IPS-20b (cell line): ENCODE measurements at regions not wholly inside any gene's neighbourhood (a gene's known extent, or its start where the extent isn't known, plus 50 kb on each side); places are given as distances from the start of the nearest gene placed in this dataset.
"Not testable (repeated sequence)": the region's sequence is repeated elsewhere in the genome, so short reads cannot be mapped to it uniquely, and the experiment has no call there.

Source experiments
- H3K27ac ChIP-seq: one replicate; pipeline ENCODE4 v1.5.1; 2013; ENCODE audit warnings: low read length
- H3K27me3 ChIP-seq: 2 replicates; pipeline ENCODE4 v1.6.1; 2013; ENCODE audit warnings: mild to moderate bottlenecking, low read length, inconsistent platforms; ENCODE audit not compliant: insufficient read depth
- H3K36me3 ChIP-seq: 2 replicates; pipeline ENCODE4 v1.6.1; 2013; ENCODE audit warnings: low read depth, mild to moderate bottlenecking, inconsistent platforms, low read length, moderate library complexity; ENCODE audit not compliant: insufficient read depth
- H3K4me1 ChIP-seq: 2 replicates; pipeline ENCODE4 v1.6.1; 2013; ENCODE audit warnings: mild to moderate bottlenecking, control low read depth, inconsistent platforms, low read length, moderate library complexity; ENCODE audit not compliant: insufficient read depth
- H3K4me3 ChIP-seq: 2 replicates; pipeline ENCODE4 v1.5.1; 2013; ENCODE audit warnings: mild to moderate bottlenecking, low read length, inconsistent platforms
- H3K9ac ChIP-seq: 2 replicates; pipeline ENCODE4 v1.6.1; 2013; ENCODE audit warnings: low read depth, mild to moderate bottlenecking, inconsistent platforms, low read length, moderate library complexity
- H3K9me3 ChIP-seq: 2 replicates; pipeline ENCODE4 v1.6.1; 2013; ENCODE audit warnings: mild to moderate bottlenecking, low read depth, low read length, inconsistent platforms; ENCODE audit not compliant: insufficient read depth

DNA sequence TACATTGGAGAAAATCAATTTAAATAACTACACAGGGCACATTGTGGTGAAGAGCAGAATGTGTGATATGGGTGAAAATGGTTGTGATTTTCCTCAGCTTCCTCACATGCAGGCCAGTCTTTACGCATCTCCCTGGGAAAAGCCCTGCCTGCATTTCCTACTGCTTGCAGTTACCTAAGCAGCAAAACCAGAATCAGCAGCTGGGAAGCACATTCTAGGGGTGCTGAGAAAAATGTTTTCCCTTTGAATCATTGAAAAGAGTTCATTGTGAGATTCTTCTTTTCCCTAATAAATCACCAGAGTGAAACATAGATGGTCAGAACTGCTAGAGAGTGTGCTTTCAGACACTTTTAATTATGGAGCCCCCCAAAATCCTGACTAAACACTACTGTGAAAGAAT is 656.0 kb downstream of the TDRD15 start:
- H3K27ac ChIP-seq, result no peak overlapping the region
- H3K4me1 ChIP-seq, result no peaks in the 10 kb centered on the region; the same call in 1 of the 2 replicates
- H3K27me3 ChIP-seq, result no peaks in the 10 kb centered on the region
- H3K36me3 ChIP-seq, result no peaks in the 10 kb centered on the region
- H3K9me3 ChIP-seq, result no peaks in the 10 kb centered on the region
- no peak overlapping the region for H3K4me3 ChIP-seq
- no peak overlapping the region for H3K9ac ChIP-seq

DNA sequence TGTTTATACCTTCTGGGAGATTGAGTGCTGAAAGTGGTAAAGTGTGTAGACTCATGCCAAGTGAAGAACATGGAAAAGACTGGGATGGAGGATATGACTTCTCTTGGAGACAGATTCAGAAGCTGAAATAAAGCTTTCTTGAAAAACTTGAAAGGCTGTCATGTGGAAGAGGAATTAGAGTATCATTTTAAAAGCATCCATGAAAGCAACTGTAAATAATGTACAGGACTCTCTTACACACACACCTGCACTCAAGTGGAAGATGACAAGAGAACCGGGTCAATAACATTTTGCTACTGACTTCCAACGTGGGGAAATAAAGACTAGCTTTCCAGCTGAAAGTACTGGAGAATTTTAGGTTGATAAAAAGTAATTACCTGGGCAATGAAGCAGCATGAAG is 658.2 kb downstream of the TDRD15 start:
- Histone ChIP-seq H3K4me3 (no peak overlapping the region), H3K27me3 (no peaks in the 10 kb centered on the region), H3K9ac (no peak overlapping the region), H3K27ac (no peak overlapping the region), H3K9me3 (no peaks in the 10 kb centered on the region), H3K4me1 (no peaks in the 10 kb centered on the region; the same call in 1 of the 2 replicates), H3K36me3 (no peaks in the 10 kb centered on the region)

DNA sequence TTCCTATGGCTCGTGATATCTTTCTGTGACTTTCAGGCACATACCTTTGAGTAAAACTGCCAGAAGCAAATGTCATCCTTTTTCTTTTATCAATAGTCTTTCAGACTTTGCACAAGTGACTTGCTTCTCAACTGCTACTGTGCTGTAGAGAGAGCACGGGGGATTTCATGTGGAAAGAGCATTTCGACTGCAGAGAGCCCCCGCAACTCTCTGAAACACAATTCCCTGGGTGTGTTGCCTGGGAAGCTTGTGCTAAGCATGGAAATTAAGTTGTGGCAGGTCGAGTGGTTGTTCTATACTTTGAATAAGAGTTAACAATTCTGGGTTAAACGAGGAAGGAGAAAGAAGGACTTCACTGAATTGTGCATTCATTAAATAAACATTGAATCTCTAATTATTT is 659.1 kb downstream of the TDRD15 start:
- H3K27ac ChIP-seq, result no peak overlapping the region
- no peak overlapping the region for H3K4me3 ChIP-seq
- no peaks in the 10 kb centered on the region for H3K36me3 ChIP-seq
- no peak overlapping the region for H3K9ac ChIP-seq
- H3K9me3 ChIP-seq, result no peaks in the 10 kb centered on the region
- H3K27me3 ChIP-seq, result no peaks in the 10 kb centered on the region
- no peaks in the 10 kb centered on the region; the same call in 1 of the 2 replicates for H3K4me1 ChIP-seq

DNA sequence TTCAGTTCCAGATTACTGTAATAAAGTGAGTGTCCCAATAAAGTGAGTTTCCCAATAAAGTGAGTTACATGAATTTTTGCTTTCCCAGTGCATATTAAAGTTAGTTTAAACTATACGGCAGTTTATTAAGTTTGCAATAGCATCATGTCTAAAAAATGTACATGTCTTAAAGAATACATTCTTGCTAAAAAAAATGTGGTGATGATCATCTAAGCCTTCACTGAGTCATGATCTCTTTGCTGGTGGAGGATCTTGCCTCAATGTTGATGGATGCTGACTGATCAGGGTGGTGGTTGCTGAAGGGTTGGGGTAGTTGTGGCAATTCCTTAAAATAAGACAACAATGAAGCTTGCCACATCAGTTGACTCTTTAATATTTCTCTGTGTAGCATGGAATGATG is 664.2 kb downstream of the TDRD15 start:
- no peak overlapping the region for H3K4me3 ChIP-seq
- no peak overlapping the region for H3K27ac ChIP-seq
- no peaks in the 10 kb centered on the region for H3K27me3 ChIP-seq
- H3K4me1 ChIP-seq, result no peaks in the 10 kb centered on the region
- H3K36me3 ChIP-seq, result no peaks in the 10 kb centered on the region
- no peak overlapping the region for H3K9ac ChIP-seq
- H3K9me3 ChIP-seq, result no peaks in the 10 kb centered on the region

DNA sequence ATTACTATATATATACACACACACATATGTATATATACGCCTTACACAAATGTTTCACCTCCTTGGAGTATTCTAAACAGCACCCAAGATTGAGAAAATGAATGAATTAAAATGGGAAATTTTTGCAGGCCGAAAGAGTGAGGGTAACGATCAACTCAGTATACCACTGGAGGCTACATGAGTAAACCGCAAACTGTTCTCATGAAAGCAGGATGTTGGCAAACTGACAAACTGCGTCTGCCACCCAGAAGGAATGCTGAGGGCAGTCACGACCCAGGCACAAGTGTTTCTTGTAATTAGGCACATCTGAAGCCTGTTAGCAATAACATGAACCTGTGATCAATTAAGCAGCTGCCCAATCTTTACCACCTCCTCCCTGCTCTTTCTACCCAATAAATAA is 666.5 kb downstream of the TDRD15 start:
- not testable (repeated sequence) for H3K4me1 ChIP-seq, H3K9ac ChIP-seq, H3K4me3 ChIP-seq, H3K36me3 ChIP-seq, H3K27ac ChIP-seq, H3K9me3 ChIP-seq, H3K27me3 ChIP-seq

DNA sequence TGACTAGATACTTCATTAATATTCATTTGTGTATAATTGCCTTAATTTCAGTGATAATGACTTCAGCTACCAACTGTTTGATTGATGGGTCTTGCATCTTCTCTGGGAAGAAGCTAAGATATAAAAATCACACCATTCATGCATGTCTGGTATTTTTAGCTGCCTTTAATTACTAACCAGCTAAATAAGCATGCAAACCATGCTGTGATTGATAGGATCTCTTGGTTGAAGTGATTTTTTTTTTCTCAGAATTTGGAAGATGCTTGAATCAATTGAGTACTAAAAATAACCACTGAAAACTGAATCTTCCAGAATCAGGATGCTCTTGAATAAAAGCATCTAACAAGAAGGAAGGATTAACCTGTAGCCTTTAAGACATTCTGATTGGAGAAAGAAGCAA is 668.8 kb downstream of the TDRD15 start:
- Histone ChIP-seq H3K4me3 (no peak overlapping the region), H3K9ac (no peak overlapping the region), H3K36me3 (no peaks in the 10 kb centered on the region), H3K4me1 (no peaks in the 10 kb centered on the region), H3K27me3 (no peaks in the 10 kb centered on the region), H3K9me3 (no peaks in the 10 kb centered on the region), H3K27ac (no peak overlapping the region)

DNA sequence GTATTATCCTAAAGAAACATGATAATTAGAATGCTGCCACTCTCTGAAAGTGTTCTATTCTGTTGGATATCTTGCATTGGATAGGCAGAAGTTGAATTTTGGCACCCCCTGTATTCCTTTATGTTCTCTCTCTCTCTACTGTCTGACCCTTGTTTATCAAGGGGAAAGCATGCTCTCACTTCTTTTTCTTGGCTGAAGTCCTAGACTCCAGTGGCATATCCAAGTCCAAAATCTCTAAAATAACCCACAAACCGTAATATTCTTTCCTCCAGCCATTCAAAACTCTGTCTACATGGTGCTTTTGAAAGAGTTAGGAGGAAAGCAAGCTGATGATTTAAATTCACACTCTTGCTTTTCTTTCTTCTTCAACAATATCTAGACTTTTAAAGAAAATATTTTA is 669.7 kb downstream of the TDRD15 start:
- no peak overlapping the region for H3K9ac ChIP-seq
- H3K36me3 ChIP-seq, result no peaks in the 10 kb centered on the region

DNA sequence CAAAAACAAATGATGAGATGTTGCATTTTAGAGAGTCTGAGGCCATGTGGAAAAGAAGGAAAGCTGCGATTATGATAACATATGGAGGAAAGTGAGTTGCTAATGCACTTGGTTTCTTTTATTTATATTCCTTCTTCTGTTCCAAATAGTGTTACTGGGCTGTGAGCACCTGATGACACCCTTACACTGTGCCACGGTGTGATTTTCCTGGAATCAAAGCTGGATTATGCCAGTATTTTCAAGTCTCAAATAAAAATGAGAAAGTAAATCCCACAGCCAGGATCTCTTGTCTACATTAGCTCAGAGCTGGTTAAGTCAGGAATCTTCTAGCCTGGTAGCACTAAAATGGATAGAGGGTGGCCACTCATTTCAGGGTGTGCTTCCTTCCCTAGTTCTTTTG is 670.8 kb downstream of the TDRD15 start:
- Histone ChIP-seq H3K9me3 (no peaks in the 10 kb centered on the region), H3K36me3 (no peaks in the 10 kb centered on the region), H3K4me3 (no peak overlapping the region), H3K9ac (no peak overlapping the region), H3K4me1 (no peaks in the 10 kb centered on the region), H3K27ac (no peak overlapping the region), H3K27me3 (no peaks in the 10 kb centered on the region)

More for the DNA sequence above, 669.7 kb downstream of the TDRD15 start:
- no peak overlapping the region for H3K4me3 ChIP-seq
- no peaks in the 10 kb centered on the region for H3K27me3 ChIP-seq
- H3K27ac ChIP-seq, result no peak overlapping the region
- H3K9me3 ChIP-seq, result no peaks in the 10 kb centered on the region
- no peaks in the 10 kb centered on the region for H3K4me1 ChIP-seq

DNA sequence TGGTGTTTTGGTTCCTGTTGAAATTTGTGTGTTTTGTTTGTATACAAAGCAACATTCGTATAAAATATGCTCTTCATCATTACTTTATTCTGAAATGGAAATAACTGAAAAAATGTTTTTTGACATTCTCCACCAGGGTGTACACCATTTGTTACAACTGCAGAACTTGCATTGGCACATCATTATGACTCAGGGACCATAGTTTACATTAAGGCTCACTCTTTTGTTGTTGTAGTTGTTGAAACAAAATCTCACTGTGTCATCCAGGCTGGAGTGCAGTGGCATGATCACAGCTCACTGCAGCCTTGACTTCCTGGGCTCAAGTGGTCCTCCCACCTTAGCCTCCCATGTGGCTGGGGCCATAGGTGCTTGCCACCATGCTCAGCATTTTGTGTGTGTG is 676.6 kb downstream of the TDRD15 start:
- Histone ChIP-seq H3K4me1 (no peaks in the 10 kb centered on the region), H3K27ac (no peak overlapping the region), H3K9me3 (no peaks in the 10 kb centered on the region), H3K4me3 (no peak overlapping the region), H3K36me3 (no peaks in the 10 kb centered on the region), H3K27me3 (no peaks in the 10 kb centered on the region), H3K9ac (no peak overlapping the region)

DNA sequence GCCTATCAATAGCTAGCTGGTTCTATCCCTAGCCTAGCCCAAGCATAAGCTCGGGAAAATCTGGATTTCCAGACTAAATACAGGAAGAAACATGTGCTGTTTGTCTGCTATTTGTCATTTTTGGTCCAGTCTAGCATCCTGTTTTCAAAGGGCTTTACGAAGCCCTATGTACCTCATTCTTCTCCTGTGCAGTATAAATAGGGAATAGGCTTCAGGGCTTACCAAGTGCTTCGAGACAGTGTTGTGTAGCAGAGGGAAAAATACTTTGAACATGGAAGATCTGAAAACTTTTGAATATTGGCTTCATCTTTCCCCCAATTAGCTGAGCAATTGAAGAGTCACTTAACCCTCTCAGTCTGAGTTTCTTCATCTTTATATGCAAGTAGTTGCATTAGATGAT is 679.8 kb downstream of the TDRD15 start:
- no peaks in the 10 kb centered on the region for H3K4me1 ChIP-seq
- no peak overlapping the region for H3K4me3 ChIP-seq
- no peaks in the 10 kb centered on the region for H3K9me3 ChIP-seq
- no peak overlapping the region for H3K9ac ChIP-seq
- H3K36me3 ChIP-seq, result no peaks in the 10 kb centered on the region
- no peak overlapping the region for H3K27ac ChIP-seq
- no peaks in the 10 kb centered on the region for H3K27me3 ChIP-seq

DNA sequence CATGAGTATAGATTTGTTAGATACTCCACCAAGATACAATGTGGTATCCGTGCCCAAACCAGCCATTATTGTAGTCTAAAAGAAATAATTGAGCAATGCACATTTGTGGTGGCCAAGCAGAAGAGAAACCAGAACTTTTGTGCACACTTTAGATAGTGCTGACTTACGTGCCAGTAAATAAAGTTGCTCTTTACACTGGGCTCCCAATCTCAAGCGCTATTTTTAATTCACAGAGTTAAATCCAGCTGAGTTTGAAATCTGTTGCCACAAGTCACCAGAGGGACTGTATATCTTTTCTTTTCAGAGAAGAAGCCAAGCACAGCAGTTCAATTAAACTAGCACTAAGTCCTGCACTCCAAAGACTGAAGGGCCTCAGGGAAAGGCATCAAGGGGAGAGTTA is 680.4 kb downstream of the TDRD15 start:
- H3K4me1 ChIP-seq, result no peaks in the 10 kb centered on the region
- no peaks in the 10 kb centered on the region for H3K27me3 ChIP-seq
- H3K4me3 ChIP-seq, result no peak overlapping the region
- no peak overlapping the region for H3K9ac ChIP-seq
- no peak overlapping the region for H3K27ac ChIP-seq
- H3K36me3 ChIP-seq, result no peaks in the 10 kb centered on the region
- H3K9me3 ChIP-seq, result no peaks in the 10 kb centered on the region

DNA sequence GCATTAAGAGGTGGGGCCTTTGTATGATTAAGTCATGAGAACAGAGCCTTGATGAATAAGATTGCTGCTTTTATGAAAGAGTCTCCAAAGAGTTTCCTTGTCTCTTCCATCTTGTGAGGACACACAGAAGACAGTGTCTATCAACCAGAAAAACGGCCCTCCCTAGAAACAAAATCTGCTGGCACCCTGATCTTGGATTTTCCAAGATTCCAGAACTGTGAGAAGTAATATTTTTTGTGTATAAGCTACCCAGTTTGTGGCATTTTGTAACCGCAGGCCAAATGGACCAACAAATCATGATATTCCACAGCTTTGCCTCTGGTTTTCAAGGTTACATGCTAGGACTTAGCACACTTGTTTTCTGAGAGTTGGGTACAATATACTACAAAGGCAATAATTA is 687.8 kb downstream of the TDRD15 start:
- H3K9ac ChIP-seq, result no peak overlapping the region
- no peaks in the 10 kb centered on the region for H3K4me1 ChIP-seq
- no peaks in the 10 kb centered on the region for H3K36me3 ChIP-seq
- H3K27me3 ChIP-seq, result no peaks in the 10 kb centered on the region
- H3K4me3 ChIP-seq, result no peak overlapping the region
- no peak overlapping the region for H3K27ac ChIP-seq
- H3K9me3 ChIP-seq, result no peaks in the 10 kb centered on the region

DNA sequence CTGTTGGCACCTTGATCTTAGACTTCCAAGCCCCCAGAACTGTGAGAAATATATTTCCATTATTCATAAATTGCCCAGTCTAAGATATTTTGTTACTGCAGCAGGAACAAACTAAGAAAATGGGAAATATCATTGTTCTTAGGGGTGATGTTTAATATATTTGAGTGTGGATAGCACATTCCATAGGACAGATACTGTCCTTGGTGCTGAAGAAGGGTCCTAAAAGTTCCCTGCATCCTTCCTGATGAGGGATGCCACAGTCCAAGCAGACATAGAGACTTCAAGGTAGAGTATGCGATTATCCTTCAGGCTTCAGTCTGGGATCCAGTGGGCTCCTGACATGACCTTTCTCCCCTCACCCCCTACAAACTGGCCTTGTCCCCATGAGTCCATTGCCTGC is 689.0 kb downstream of the TDRD15 start:
- Histone ChIP-seq H3K27ac (no peak overlapping the region), H3K4me3 (no peak overlapping the region), H3K9me3 (no peaks in the 10 kb centered on the region), H3K9ac (no peak overlapping the region), H3K4me1 (no peaks in the 10 kb centered on the region), H3K36me3 (no peaks in the 10 kb centered on the region), H3K27me3 (no peaks in the 10 kb centered on the region)
